HG02943 (cell line): ENCODE measurements at regions not wholly inside any gene's neighbourhood (a gene's known extent, or its start where the extent isn't known, plus 50 kb on each side); places are given as distances from the start of the nearest gene placed in this dataset.

Experiments used
- ATAC-seq: cut with Tn5 transposase; IDR thresholded peaks from one replicate; pipeline ENCODE4 v1.9.1; 2021; ENCODE audit warnings: mild to moderate bottlenecking, low read depth, moderate library complexity; ENCODE audit not compliant: unreplicated experiment

GRCh38 chr2:60070736-60071489, 482.5 kb downstream of the BCL11A start:
- no peak for ATAC-seq

GRCh38 chr2:60070196-60070595, 483.3 kb downstream of the BCL11A start:
- no peak for ATAC-seq

- no peak for ATAC-seq
Measured at GRCh38 chr2:60068755-60069154, 484.7 kb downstream of the BCL11A start.

GRCh38 chr2:60067006-60067405, 486.4 kb downstream of the BCL11A start:
- no peak for ATAC-seq

- no peak for ATAC-seq
Measured at GRCh38 chr2:60066096-60066839, 487.2 kb downstream of the BCL11A start.

- no peak for ATAC-seq
Measured at GRCh38 chr2:60064687-60065389, 488.6 kb downstream of the BCL11A start.

GRCh38 chr2:60058781-60059180, 494.7 kb downstream of the BCL11A start:
- no peak for ATAC-seq

GRCh38 chr2:60054571-60055340, 498.7 kb downstream of the BCL11A start:
- ATAC-seq: no peak

- no peak for ATAC-seq
Measured at GRCh38 chr2:60053791-60054190, 499.7 kb downstream of the BCL11A start.

- ATAC-seq: no peak
Measured at GRCh38 chr2:60052601-60053000, 500.9 kb downstream of the BCL11A start.

- ATAC-seq: no peak
Measured at GRCh38 chr2:60051991-60052390, 501.5 kb downstream of the BCL11A start.

- no peak for ATAC-seq
Measured at GRCh38 chr2:60047944-60048525, 505.4 kb downstream of the BCL11A start.

GRCh38 chr2:60047347-60047746, 506.1 kb downstream of the BCL11A start:
- ATAC-seq: no peak

- no peak for ATAC-seq
Measured at GRCh38 chr2:60046529-60046928, 506.9 kb downstream of the BCL11A start.

- no peak for ATAC-seq
Measured at GRCh38 chr2:60045456-60045855, 508.0 kb downstream of the BCL11A start.

- no peak for ATAC-seq
Measured at GRCh38 chr2:60044484-60044883, 509.0 kb downstream of the BCL11A start.

GRCh38 chr2:60042023-60042422, 511.4 kb downstream of the BCL11A start:
- ATAC-seq: no peak

- no peak for ATAC-seq
Measured at GRCh38 chr2:60033325-60033724, 520.1 kb downstream of the BCL11A start.

- no peak for ATAC-seq
Measured at GRCh38 chr2:60029566-60029883, 523.9 kb downstream of the BCL11A start.

- ATAC-seq: no peak
Measured at GRCh38 chr2:60028849-60029565, 524.4 kb downstream of the BCL11A start.
